ENCODE measurements at regions not wholly inside any gene's neighbourhood (a gene's known extent, or its start where the extent isn't known, plus 50 kb on each side); places are given as distances from the start of the nearest gene placed in this dataset.

DNA sequence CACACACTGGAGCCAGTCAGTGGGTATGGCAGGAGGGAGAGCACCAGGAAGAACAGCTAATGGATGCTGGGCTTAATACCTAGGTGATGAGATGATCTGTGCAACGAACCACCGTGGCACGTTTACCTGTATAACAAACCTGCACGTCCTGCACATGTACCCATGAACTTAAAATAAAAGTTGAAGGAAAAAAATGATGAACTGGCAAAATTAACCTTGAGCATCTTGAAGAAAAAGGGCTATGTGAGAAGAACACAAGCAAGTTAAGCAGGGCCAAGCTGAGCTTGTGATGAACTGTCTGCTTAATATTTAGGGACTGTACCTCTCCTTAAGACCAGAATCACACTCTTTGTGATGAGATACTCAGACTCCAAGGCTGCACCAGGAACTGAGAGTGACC lies 70.0 kb downstream of the TTC6 start:
- no peak for TF ChIP-seq CTCF (IDR thresholded peaks at IDR 0.05)
- Histone ChIP-seq H3K4me3 (ENCODE audit: low read depth in 1 of 2, low read length in 1 of 2) (no peak overlapping the region), H3K27me3 (no peaks in the 10 kb centered on the region), H3K9me3 (no peaks in the 10 kb centered on the region), H3K4me1 (ENCODE audit: control insufficient read depth in 1 of 2, insufficient read depth in 1 of 2, low read depth in 1 of 2, low read length in 1 of 2) (no peaks in the 10 kb centered on the region), H3K36me3 (no peaks in the 10 kb centered on the region), H3K27ac (no peak overlapping the region)

- H3K9me3 ChIP-seq: no peaks in the 10 kb centered on the region
- H3K4me1 ChIP-seq (ENCODE audit: control insufficient read depth in 1 of 2, insufficient read depth in 1 of 2, low read depth in 1 of 2, low read length in 1 of 2): no peaks in the 10 kb centered on the region
- H3K27me3 ChIP-seq: no peaks in the 10 kb centered on the region
- H3K27ac ChIP-seq: no peak overlapping the region
- no peak overlapping the region for H3K4me3 ChIP-seq (ENCODE audit: low read depth in 1 of 2, low read length in 1 of 2)
- H3K36me3 ChIP-seq: no peaks in the 10 kb centered on the region
- TF ChIP-seq CTCF (IDR thresholded peaks at IDR 0.05): no peak
Observed at GRCh38 chr14:37665951-37666350, 70.5 kb downstream of the TTC6 start.

DNA sequence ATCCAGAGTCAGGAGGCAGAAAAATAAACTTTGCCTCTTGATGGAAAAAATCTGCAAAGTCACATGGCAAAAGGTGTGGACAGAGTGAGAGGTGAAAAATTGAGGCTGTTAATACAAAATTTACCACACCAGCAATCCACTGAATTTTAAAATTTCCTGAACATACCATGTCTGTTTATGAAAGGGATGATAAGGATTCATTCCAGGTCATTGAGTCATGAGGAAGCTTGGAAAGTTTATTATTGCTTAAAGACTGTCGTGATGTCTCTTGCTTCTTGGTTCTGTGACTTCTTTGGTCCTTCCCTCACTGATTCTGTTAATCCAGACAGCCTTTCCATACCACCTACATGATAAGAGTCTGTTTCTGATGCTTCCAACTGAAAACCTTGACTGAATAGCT lies 73.2 kb downstream of the TTC6 start:
- no peaks in the 10 kb centered on the region for H3K4me1 ChIP-seq (ENCODE audit: control insufficient read depth in 1 of 2, insufficient read depth in 1 of 2, low read depth in 1 of 2, low read length in 1 of 2)
- H3K4me3 ChIP-seq (ENCODE audit: low read depth in 1 of 2, low read length in 1 of 2): no peak overlapping the region
- H3K27me3 ChIP-seq: no peaks in the 10 kb centered on the region
- H3K27ac ChIP-seq: no peak overlapping the region
- H3K9me3 ChIP-seq: no peaks in the 10 kb centered on the region
- TF ChIP-seq CTCF (IDR thresholded peaks at IDR 0.05): no peak
- no peaks in the 10 kb centered on the region for H3K36me3 ChIP-seq

DNA sequence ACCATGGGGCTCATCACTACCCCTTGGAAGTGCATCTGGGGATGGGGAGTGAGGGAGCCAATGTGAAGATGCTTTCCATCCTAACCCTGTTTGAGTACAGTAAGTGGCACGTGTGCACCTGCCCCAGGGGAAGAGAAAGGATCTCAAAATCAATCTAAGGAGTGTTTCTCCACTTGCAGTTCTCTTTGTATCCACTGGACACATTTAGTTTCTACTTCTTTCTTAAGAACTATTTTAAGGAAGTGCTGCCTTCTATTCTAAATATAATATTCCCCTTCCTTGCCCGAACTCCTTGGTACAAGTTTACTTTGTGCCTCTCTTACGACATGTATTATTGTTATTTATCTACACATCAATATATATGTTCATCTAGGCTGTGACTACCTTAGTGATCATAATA lies 73.8 kb downstream of the TTC6 start:
- no peaks in the 10 kb centered on the region for H3K36me3 ChIP-seq
- no peak for TF ChIP-seq CTCF (IDR thresholded peaks at IDR 0.05)
- no peaks in the 10 kb centered on the region for H3K27me3 ChIP-seq
- no peak overlapping the region for H3K4me3 ChIP-seq (ENCODE audit: low read depth in 1 of 2, low read length in 1 of 2)
- no peaks in the 10 kb centered on the region for H3K9me3 ChIP-seq
- no peak overlapping the region for H3K27ac ChIP-seq
- no peaks in the 10 kb centered on the region for H3K4me1 ChIP-seq (ENCODE audit: control insufficient read depth in 1 of 2, insufficient read depth in 1 of 2, low read depth in 1 of 2, low read length in 1 of 2)

DNA sequence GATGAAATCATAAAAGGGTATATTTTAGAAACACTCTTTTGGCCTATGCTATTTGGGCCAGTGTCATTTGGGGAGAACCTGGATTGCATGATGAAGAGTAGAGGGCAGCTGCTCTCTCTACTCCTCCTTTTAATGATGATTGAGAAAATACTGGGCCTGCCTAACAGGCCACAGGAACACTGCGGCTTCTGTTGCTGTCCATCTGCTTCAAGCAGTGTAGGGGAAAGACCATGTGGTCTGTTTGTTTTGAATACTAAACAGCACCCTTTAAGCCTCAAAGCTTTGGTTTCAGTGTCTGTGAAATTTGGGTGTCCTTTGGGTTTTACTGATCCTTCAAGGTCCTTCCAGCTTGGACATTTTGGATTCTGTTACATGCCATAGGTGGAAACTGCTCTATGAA lies 78.0 kb downstream of the TTC6 start:
- H3K36me3 ChIP-seq: no peaks in the 10 kb centered on the region
- no peaks in the 10 kb centered on the region for H3K9me3 ChIP-seq
- TF ChIP-seq CTCF (IDR thresholded peaks at IDR 0.05): no peak
- no peak overlapping the region for H3K27ac ChIP-seq
- H3K4me3 ChIP-seq (ENCODE audit: low read depth in 1 of 2, low read length in 1 of 2): no peak overlapping the region
- H3K27me3 ChIP-seq: no peaks in the 10 kb centered on the region
- H3K4me1 ChIP-seq (ENCODE audit: control insufficient read depth in 1 of 2, insufficient read depth in 1 of 2, low read depth in 1 of 2, low read length in 1 of 2): no peaks in the 10 kb centered on the region

- no peaks in the 10 kb centered on the region for H3K4me1 ChIP-seq (ENCODE audit: control insufficient read depth in 1 of 2, insufficient read depth in 1 of 2, low read depth in 1 of 2, low read length in 1 of 2)
- H3K27me3 ChIP-seq: no peaks in the 10 kb centered on the region
Observed at GRCh38 chr14:37678916-37679315, 83.5 kb downstream of the TTC6 start.

More at GRCh38 chr14:37678916-37679315, 83.5 kb downstream of the TTC6 start:
- H3K4me3 ChIP-seq (ENCODE audit: low read depth in 1 of 2, low read length in 1 of 2): no peak overlapping the region
- TF ChIP-seq CTCF (IDR thresholded peaks at IDR 0.05): no peak
- no peak overlapping the region for H3K27ac ChIP-seq
- H3K36me3 ChIP-seq: no peaks in the 10 kb centered on the region
- no peaks in the 10 kb centered on the region for H3K9me3 ChIP-seq
